Smooth muscle cell of the brain vasculature (primary cell): ENCODE measurements at regions not wholly inside any gene's neighbourhood (a gene's known extent, or its start where the extent isn't known, plus 50 kb on each side); places are given as distances from the start of the nearest gene placed in this dataset.
"Not testable (repeated sequence)": the region's sequence is repeated elsewhere in the genome, so short reads cannot be mapped to it uniquely, and the experiment has no call there.

Experiments
- DNase-seq: peaks from one replicate; pipeline ENCODE4 v3.0.0-alpha.2; 2012; ENCODE audit warnings: low read depth, low spot score

GRCh38 chr11:87465716-87466115, 428.0 kb downstream of the TMEM135 start:
- no peak for DNase-seq

- DNase-seq: no peak
Measured at GRCh38 chr11:87463486-87464102, 425.9 kb downstream of the TMEM135 start.

- no peak for DNase-seq
Measured at GRCh38 chr11:87462171-87462570, 424.4 kb downstream of the TMEM135 start.

GRCh38 chr11:87460842-87461637, 423.3 kb downstream of the TMEM135 start:
- DNase-seq: no peak

GRCh38 chr11:87460279-87460678, 422.5 kb downstream of the TMEM135 start:
- DNase-seq: no peak

- no peak for DNase-seq
Measured at GRCh38 chr11:87459351-87459750, 421.6 kb downstream of the TMEM135 start.

GRCh38 chr11:87456499-87456898, 418.8 kb downstream of the TMEM135 start:
- DNase-seq: no peak

GRCh38 chr11:87455180-87455579, 417.4 kb downstream of the TMEM135 start:
- DNase-seq: no peak

GRCh38 chr11:87454241-87454640, 416.5 kb downstream of the TMEM135 start:
- no peak for DNase-seq

GRCh38 chr11:87453531-87454089, 415.9 kb downstream of the TMEM135 start:
- DNase-seq: no peak

GRCh38 chr11:87452025-87452424, 414.3 kb downstream of the TMEM135 start:
- DNase-seq: not testable (repeated sequence)

GRCh38 chr11:87451395-87451794, 413.7 kb downstream of the TMEM135 start:
- DNase-seq: no peak

GRCh38 chr11:87447606-87448005, 409.9 kb downstream of the TMEM135 start:
- no peak for DNase-seq

- DNase-seq: no peak
Measured at GRCh38 chr11:87444993-87445392, 407.3 kb downstream of the TMEM135 start.

- no peak for DNase-seq
Measured at GRCh38 chr11:87443707-87444106, 406.0 kb downstream of the TMEM135 start.

GRCh38 chr11:87440076-87440770, 402.5 kb downstream of the TMEM135 start:
- DNase-seq: no peak

GRCh38 chr11:87438416-87438815, 400.7 kb downstream of the TMEM135 start:
- no peak for DNase-seq

GRCh38 chr11:87437844-87438223, 400.1 kb downstream of the TMEM135 start:
- DNase-seq: no peak

GRCh38 chr11:87437133-87437843, 399.6 kb downstream of the TMEM135 start:
- no peak for DNase-seq

- DNase-seq: no peak
Measured at GRCh38 chr11:87432022-87432421, 394.3 kb downstream of the TMEM135 start.

- DNase-seq: no peak
Measured at GRCh38 chr11:87431392-87431791, 393.7 kb downstream of the TMEM135 start.

- DNase-seq: no peak
Measured at GRCh38 chr11:87430821-87431220, 393.1 kb downstream of the TMEM135 start.
